GM18873 (cell line): ENCODE measurements at regions not wholly inside any gene's neighbourhood (a gene's known extent, or its start where the extent isn't known, plus 50 kb on each side); places are given as distances from the start of the nearest gene placed in this dataset.

Experiments
- ATAC-seq: cut with Tn5 transposase; IDR thresholded peaks from one replicate; pipeline ENCODE4 v1.9.1; 2021; ENCODE audit warnings: mild to moderate bottlenecking, moderate library complexity, moderate number of reproducible peaks; ENCODE audit not compliant: unreplicated experiment, low FRiP score

- ATAC-seq, result no peak
Measured at GRCh38 chrX:4379071-4379470, 665.6 kb upstream of the PRKX start.

GRCh38 chrX:4373791-4374190 lies 660.3 kb upstream of the PRKX start:
- ATAC-seq, result no peak

- ATAC-seq, result no peak
Measured at GRCh38 chrX:4358577-4358976, 645.1 kb upstream of the PRKX start.

- ATAC-seq, result no peak
Measured at GRCh38 chrX:4322916-4323315, 609.5 kb upstream of the PRKX start.

GRCh38 chrX:4320436-4320947 lies 607.0 kb upstream of the PRKX start:
- no peak for ATAC-seq

- ATAC-seq, result no peak
Measured at GRCh38 chrX:4315891-4316290, 602.4 kb upstream of the PRKX start.

GRCh38 chrX:4314586-4314985 lies 601.1 kb upstream of the PRKX start:
- no peak for ATAC-seq

- no peak for ATAC-seq
Measured at GRCh38 chrX:4277122-4277521, 563.7 kb upstream of the PRKX start.

- ATAC-seq, result no peak
Measured at GRCh38 chrX:4268676-4269075, 555.2 kb upstream of the PRKX start.

- ATAC-seq, result no peak
Measured at GRCh38 chrX:4265036-4265435, 551.6 kb upstream of the PRKX start.

- ATAC-seq, result no peak
Measured at GRCh38 chrX:4263030-4263803, 549.8 kb upstream of the PRKX start.

- no peak for ATAC-seq
Measured at GRCh38 chrX:4253092-4253491, 539.6 kb upstream of the PRKX start.

- no peak for ATAC-seq
Measured at GRCh38 chrX:4249401-4249800, 536.0 kb upstream of the PRKX start.

GRCh38 chrX:4243759-4244158 lies 530.3 kb upstream of the PRKX start:
- ATAC-seq, result no peak

GRCh38 chrX:4240541-4241194 lies 527.2 kb upstream of the PRKX start:
- ATAC-seq, result no peak

- no peak for ATAC-seq
Measured at GRCh38 chrX:4239650-4240540, 526.4 kb upstream of the PRKX start.

GRCh38 chrX:4238916-4239315 lies 525.5 kb upstream of the PRKX start:
- ATAC-seq, result no peak

- no peak for ATAC-seq
Measured at GRCh38 chrX:4225086-4225485, 511.6 kb upstream of the PRKX start.

GRCh38 chrX:4206941-4207340 lies 493.5 kb upstream of the PRKX start:
- no peak for ATAC-seq

- no peak for ATAC-seq
Measured at GRCh38 chrX:4197971-4198370, 484.5 kb upstream of the PRKX start.
